ENCODE measurements at regions not wholly inside any gene's neighbourhood (a gene's known extent, or its start where the extent isn't known, plus 50 kb on each side); places are given as distances from the start of the nearest gene placed in this dataset.

DNA sequence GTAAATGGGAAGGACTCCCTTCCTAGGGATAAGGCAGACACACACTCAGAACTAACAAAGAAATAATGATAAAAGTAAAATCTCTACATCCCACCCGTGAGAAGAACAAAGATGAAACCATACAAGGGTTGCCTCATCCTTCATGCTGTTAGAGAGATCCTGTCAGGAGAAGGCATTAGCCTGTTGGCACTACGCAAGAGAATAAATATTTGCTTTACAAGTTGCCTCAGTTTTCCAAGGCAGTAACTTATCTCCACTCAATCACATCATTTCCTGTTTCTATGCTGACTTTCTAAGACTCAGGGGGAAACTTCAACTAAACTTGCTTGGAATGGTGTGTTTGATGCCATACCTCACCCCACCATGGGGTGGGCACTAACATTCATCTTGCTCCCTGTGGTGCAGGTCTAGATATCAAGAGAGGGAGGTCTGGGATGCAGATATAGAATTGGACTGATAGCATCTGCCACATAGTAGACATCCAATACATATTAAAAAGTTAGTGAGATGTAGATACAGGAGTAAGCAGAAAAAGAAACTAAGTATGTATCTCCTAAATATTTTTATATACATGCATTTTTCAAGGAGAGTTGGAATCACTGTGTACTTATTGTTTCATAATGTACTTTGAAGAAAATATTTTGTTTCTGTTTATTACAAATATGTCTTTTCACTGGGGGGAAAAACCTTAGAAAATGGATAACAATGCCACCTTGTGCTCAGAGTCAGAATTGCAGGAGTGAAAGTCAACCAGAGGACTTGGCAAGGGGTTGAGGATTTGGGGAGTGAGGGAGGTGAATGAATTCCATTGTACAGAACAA, 57.2 kb upstream of the BEX4 start:
- TF ChIP-seq, protein P1, sequence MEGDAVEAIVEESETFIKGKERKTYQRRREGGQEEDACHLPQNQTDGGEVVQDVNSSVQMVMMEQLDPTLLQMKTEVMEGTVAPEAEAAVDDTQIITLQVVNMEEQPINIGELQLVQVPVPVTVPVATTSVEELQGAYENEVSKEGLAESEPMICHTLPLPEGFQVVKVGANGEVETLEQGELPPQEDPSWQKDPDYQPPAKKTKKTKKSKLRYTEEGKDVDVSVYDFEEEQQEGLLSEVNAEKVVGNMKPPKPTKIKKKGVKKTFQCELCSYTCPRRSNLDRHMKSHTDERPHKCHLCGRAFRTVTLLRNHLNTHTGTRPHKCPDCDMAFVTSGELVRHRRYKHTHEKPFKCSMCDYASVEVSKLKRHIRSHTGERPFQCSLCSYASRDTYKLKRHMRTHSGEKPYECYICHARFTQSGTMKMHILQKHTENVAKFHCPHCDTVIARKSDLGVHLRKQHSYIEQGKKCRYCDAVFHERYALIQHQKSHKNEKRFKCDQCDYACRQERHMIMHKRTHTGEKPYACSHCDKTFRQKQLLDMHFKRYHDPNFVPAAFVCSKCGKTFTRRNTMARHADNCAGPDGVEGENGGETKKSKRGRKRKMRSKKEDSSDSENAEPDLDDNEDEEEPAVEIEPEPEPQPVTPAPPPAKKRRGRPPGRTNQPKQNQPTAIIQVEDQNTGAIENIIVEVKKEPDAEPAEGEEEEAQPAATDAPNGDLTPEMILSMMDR (IDR thresholded peaks at IDR 0.05), result peak; percentile 41; the same call in 1 of the 2 replicates
- TF ChIP-seq, protein P2, sequence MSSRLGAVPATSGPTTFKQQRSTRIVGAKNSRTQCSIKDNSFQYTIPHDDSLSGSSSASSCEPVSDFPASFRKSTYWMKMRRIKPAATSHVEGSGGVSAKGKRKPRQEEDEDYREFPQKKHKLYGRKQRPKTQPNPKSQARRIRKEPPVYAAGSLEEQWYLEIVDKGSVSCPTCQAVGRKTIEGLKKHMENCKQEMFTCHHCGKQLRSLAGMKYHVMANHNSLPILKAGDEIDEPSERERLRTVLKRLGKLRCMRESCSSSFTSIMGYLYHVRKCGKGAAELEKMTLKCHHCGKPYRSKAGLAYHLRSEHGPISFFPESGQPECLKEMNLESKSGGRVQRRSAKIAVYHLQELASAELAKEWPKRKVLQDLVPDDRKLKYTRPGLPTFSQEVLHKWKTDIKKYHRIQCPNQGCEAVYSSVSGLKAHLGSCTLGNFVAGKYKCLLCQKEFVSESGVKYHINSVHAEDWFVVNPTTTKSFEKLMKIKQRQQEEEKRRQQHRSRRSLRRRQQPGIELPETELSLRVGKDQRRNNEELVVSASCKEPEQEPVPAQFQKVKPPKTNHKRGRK (CRISPR knock-in tag; IDR thresholded peaks at IDR 0.05; ENCODE audit: borderline replicate concordance), result no peak
- no peak for TF ChIP-seq PRRX2 (CRISPR knock-in tag; IDR thresholded peaks at IDR 0.05)
- no peak for TF ChIP-seq SP1 (CRISPR knock-in tag; conservative IDR thresholded peaks at IDR 0.05)
- TF ChIP-seq ELF4 (CRISPR knock-in tag; IDR thresholded peaks at IDR 0.05; ENCODE audit: low read depth), result no peak
